GM21723 (cell line): ENCODE measurements at regions not wholly inside any gene's neighbourhood (a gene's known extent, or its start where the extent isn't known, plus 50 kb on each side); places are given as distances from the start of the nearest gene placed in this dataset.

Experiments used
- ATAC-seq: cut with Tn5 transposase; IDR thresholded peaks from one replicate; pipeline ENCODE4 v1.9.1; 2021; ENCODE audit warnings: mild to moderate bottlenecking, moderate library complexity; ENCODE audit not compliant: unreplicated experiment

DNA sequence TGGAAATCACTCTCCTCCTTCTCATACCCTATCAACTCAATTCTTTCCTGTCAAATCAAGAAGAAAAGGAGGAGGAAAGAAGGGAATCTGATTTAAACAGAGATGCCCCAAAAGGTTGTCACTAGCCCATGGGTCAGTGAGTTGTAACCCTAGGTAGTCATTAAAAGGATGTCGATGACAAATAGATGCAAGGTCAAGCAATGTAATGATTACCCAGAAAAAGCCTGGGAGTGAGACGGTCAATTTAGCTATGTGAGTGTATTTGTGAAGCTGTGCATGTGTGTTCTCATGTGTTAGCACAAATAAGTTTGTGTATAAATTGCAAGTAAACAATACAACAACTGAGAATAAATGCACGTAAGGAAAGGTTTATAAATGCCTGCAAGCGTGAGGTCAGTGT is 190.5 kb upstream of the PMFBP1 start:
- ATAC-seq: no peak

DNA sequence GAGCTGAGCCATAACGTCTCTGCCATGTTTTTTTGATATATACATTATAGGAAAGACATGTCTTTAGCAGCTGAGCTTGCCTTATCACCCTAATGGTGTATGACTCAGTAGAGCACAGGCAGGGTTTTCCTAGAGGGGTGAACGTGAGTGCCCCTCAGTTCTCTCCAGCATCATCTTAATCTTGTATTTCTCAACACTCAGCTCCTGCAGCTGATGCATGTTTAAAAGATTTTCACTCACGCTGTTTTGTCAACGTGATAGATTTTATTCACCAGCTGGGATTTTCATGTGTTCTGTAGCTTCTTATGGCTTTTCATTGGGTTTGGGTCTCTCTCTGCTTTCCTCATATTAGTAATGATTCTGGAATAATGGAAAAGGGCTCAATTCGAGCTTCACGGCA is 186.0 kb upstream of the PMFBP1 start:
- ATAC-seq: no peak

DNA sequence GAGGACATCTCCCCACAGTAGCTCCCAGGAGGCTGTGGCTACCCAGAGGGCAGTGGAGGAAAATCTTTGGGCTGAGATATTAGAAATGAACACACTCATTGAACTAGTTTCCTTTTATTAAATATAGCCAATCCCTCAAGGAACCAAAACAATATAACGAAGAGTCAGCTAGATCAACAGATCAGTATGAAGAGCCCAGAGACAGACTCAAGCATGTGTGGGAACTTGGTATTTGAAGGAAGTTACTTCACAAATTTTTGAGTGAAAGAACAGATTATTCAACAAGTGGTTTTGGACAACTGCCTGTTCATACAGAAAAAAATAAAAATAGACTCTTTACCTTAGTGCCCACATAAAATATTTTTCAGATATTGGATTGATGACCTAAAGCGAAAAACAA is 183.6 kb upstream of the PMFBP1 start:
- ATAC-seq: no peak

DNA sequence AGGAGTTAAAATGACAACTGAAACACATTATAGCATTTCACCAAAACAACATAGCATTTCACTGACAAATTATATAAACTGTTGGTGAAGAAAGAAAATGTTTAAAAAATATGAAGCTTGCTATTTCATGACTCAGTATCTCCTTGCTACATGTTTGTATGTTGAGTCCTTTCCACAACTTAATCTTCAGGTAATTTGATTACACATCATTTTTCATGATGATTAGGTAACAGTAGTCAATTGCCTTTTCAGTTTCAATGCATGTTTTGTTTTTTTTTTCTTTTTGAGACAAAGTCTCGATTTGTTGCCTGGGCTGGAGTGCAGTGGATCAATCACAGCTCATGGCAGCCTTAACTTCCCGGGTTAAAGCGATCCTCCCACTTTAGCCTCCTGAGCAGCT is 177.8 kb upstream of the PMFBP1 start:
- ATAC-seq: no peak

DNA sequence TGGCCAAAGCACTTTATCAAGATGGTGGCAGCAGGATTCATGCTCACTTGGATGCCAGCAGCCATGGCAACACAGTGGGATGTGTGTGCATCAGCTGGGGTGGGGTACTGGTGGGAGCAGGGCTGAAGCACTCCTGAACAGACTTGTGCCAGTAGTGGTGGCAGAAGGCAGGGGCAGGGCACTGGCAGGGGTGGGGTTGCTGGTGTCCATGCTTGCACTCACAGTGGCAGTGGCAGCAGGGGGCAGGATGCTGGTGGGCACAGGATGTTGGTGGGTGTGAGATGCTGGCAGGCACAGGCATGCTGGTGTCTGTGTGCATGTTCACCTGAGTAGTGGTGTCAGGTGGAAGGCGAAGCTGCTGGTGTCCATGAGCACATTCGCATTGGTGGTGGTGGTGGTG is 161.0 kb upstream of the PMFBP1 start:
- no peak for ATAC-seq

DNA sequence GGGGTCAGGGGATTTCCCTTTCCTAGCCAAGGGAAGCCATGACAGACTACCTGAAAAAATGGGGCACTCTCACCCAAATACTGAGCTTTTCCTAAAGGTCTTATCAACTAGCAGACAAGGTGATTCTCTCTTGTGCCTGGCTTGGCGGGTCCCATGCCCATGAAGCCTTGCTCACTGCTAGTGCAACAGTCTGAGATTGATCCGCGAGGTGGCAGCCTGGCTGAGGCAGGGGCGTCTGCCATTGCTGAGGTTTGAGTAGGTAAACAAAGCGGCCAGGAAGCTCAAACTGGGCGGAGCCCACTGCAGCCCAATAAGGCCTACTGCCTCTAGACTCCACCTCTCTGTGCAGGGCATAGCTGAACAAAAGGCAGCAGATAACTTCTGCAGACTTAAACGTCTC is 152.6 kb upstream of the PMFBP1 start:
- ATAC-seq: no peak

DNA sequence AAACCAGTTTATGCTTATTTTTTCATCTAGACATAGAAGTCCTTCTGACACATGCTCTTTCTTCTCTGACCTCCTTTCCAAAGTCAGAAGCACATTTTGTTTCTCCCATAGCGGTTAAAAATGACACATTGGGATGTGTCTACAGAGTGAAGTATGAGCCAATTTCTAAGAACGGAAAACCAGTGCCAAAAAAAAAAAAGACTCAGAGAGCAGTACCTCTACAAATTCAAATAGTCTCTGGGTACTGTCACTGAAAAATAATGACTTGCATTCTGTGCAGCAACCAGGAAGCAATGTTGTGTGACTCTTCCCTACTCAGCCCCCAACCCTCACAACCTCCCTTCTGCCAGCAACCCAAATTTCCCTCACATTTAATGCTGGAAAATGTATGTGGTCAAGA is 145.5 kb upstream of the PMFBP1 start:
- no peak for ATAC-seq

DNA sequence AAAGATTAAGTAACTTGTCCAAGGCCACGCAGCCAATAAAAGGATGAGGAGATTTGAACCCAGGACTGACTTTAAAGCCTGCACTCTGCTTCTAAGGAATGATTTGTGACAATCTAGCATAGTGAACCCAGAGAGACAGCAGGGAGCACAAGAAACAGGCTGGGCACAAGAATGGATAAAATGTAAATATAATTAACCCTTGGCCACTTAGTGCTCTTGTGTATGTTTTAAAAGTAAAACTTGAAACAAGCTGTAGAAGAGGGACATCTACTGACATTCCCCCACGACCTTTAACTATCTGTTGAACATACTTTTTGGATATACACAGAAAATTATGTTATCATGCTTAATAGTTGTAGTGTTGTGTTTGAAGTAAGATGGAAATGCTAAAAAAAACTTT is 141.9 kb upstream of the PMFBP1 start:
- ATAC-seq: no peak

DNA sequence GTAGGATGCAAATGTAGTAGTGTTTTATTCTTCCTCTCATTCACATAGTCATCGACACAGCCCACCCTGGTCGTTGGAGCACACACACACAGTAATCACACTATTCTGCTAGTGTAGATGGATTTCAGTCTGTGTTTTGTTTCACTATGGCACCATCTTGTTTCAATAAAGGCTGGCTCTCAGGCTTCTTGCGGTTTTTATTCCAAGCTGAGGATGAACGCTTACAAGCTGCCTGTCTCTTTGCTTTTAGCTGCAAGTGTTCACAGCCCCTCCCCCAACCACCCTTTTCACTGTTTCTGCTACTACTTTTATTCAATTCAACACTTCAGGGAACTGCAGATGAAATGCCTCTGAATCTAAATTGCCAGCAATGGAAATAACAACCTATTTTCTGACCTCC is 140.9 kb upstream of the PMFBP1 start:
- ATAC-seq: no peak

DNA sequence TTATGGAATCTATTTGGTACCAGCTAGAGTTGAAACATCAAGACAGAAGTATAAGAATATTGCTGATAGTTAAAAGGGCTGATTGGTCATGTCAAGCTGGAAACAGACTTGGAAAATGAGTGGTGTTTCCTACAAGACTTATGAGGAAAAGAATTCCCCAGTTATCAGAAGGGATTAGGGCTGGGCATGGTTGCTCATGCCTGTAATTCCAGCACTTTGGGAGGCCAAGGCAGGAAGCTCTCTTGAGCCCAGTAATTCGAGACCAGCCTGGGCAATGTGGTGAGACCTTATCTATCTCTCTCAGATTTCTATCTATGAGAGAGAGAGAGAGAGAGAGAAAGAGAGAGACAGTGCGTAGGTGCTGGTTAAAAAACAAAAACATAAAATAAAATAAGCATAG is 139.5 kb upstream of the PMFBP1 start:
- ATAC-seq: no peak

DNA sequence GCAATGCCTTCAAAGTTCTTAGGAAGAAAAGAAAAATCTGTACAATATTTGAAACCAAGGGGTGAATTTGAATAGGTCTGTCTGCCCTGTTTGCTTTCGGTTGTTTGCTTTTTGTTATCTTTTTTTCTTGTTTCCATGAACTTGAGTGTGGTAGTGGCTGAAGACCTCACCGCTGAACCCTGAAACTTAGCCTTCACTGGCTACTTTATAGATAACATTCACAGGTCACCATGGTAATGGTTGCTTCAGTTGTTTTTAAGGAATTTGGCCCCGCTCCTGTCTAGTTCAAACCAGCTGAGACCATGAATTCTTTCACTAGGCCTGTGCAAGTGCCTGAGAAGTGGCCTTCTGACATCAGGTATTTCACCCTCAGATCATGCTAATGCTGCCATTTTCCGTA is 137.0 kb upstream of the PMFBP1 start:
- no peak for ATAC-seq

DNA sequence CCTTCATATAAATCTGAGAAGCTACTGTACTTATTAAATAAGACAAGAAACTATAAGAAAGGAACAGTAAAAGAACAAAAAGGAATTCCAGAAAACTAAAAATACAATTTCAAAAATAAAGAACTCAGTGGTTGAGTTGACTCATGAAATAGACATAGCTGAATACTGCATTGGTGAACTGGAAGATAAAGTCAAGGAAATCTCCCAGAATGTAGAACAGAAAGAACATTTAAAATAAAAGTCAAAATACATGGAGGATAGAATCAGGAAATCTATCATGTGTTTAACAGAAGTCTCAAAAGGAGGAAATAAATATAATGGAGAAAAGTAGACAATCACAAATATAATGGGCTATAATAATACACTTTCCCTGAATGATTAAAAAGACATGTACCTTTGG is 136.4 kb upstream of the PMFBP1 start:
- ATAC-seq: no peak

DNA sequence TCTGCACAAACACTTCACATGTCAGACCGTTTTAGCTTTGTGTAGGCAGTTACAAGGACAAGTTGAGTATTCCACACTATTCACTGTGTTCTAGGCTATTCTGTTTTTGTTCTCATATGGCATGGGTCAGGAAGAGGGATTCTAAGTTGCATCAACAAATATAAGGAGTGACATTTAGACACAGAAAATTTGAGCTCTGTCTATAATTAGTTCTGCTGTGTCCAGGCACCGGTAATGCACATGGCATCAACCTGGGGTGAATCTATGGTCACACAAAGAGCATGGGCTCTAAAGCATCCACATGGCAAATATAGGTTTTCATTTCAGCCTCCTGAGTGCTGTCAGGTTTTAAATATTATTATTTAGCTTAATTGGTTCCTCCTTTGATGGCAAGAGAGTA is 130.4 kb upstream of the PMFBP1 start:
- no peak for ATAC-seq

DNA sequence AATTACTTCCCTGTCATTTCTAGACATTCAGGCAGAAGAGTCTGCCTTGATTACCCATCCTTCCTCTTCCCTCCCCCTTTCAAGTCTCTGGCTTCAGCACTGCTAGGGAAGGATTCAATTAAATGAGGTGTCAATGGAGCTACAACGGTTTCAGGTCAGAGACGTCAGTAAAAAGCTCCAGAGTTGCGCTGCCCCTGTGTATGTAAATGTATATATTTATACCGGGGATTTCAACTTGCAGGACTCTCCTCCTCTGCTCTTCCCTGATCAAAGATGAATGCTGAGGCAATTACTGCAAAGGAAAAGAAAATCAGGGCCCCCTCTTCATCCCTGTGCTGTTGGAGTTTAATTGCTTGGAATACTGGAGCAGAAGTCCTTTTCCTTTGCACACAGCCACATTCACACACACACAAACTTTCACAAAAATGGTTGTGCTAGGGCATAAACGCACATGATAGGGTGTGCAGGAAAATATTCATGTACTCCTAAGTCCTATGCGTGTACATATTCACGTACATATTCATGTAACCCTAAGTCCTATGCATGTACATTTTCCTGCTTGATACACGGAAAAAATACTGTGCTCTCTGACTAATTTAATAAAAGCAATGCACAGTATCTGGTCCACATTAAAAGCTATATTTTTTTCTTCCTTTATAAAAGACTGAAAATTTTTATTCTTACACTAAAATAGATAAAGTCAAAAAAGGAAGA is 129.7 kb upstream of the PMFBP1 start:
- no peak for ATAC-seq

DNA sequence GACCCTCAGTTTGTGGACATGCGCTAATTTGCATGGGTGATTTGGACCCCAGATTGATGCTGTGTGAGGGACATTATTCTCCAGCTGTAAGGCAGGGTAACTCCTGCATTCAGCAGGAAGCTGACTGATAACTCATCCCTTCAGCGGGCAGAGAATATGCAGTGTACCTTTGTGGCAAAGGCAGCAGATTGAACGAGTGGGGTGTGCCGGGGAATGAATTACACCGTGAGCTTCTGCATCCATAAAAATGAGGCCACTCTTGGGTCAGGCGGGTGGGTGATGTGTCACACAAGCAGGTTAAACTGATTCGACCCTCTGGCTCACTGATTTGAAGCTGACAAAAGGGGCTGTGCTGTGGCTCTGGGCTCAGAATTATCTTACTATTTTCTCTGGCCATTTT is 128.9 kb upstream of the PMFBP1 start:
- no peak for ATAC-seq

DNA sequence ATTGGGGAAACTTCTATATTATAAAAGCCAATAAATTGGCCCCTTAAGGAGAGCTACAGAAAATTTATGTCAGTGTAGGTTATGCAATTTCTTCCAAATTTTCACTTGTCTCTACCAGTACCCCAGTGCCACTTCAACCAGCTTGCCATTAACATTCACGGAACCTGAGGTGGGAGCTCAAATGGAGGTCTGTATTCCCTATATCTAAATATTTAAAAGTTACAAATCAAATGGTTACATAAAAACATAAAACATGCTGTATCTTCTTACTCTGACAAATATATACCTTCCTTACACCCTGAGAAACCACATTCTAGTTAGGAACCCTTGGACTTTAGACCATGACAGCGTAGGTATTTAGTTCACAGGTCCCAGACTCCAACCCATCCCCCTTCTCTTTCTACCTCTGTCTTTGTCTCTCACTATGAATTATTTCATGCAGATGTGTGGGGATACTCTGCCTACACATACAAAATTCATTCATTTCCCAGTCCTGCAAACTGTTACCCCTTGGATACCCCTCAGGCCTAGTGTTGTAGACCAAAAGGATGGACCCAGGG is 127.8 kb upstream of the PMFBP1 start:
- no peak for ATAC-seq

DNA sequence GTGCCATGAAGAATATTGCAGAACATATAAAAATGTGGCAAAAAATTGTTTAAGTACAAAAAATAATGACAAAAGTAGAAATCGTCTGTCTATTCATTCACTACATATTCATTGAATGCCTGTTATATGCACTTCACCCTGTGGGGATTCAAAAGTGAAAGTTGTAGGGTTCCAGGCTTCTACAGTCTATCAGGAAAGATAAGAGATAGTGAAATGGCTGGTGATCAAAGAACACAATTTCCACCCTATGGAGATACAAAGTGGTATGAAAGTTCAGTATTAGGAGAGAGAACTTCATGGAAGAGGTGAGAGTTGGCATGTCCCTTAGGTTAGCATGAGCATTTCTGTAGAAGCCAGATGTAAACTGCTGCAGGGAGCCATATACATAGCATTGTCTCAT is 127.0 kb upstream of the PMFBP1 start:
- ATAC-seq: no peak

DNA sequence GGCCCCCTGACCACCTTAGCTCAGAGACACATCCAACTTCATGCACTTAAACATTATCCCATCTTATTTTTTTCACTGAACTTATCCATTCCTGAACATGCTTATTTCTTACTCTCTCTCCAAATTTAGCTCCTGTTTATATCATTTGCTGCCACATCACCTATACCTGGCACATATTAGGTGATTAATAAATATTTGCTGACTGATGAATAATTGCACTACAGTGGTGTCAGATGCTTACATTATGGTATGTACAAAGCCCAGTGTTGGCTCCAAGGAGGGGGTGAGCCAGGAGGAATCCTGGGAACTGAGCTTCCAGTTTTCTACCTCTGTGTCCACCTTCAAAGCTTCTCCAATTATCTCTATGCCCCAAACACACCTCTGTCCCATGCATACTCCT is 124.0 kb upstream of the PMFBP1 start:
- ATAC-seq: no peak

DNA sequence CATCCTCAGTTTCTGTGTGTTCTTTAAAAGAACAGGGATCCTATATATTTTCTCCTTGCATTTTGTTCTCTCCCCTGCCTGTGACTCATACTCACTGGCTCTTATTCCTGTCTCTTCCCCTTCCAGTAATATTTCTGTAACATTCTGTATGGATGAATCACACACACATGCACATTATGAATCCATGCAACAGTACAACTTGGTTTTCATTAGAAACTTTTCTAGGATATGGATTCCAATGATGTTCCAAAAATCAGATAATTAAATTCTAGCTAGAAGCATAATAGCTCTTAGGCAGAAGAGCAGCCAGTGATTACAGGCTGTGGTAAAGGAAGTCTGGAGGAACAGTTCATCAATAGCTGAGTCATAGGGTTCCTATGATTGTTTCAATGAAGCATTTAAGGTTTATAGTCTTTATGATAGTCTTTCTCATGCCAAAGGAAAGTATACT is 119.6 kb upstream of the PMFBP1 start:
- ATAC-seq: no peak

DNA sequence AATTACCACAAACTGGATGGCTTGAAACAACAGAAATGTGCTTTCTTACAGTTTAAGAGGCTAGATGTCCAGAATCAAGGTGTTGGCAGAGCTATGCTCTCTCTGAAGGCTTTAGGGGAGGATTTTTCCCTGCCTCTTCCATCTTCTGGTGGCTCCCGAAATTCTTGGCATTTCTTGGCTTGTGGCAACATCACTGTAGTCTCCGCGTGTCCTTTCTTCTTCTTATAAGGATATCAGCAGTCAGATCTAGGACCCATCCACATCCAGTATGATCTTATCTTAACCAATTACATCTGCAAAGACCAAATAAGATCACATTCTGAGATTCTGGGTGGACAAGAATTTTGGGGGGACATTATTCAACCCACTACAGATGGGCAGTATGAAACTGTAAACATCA is 119.2 kb upstream of the PMFBP1 start:
- no peak for ATAC-seq

DNA sequence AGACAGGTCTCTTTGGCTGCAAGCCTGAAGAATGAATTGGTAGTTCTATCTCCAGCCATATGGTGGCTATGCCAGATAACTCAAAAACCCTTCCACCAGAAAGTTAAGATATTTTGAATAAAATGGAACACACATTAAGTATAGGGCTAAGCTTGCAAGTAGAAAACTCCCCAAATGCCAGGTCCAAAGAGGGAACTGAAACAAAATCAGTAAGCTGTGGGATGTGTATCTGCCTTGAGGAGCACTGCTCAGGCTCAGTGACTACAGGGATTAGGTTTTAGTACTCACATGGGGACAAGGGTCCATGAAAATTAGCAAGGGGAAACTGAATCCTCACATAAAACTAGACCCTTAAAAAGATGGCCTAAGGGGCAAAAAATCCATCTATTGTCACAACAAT is 115.7 kb upstream of the PMFBP1 start:
- ATAC-seq: no peak

DNA sequence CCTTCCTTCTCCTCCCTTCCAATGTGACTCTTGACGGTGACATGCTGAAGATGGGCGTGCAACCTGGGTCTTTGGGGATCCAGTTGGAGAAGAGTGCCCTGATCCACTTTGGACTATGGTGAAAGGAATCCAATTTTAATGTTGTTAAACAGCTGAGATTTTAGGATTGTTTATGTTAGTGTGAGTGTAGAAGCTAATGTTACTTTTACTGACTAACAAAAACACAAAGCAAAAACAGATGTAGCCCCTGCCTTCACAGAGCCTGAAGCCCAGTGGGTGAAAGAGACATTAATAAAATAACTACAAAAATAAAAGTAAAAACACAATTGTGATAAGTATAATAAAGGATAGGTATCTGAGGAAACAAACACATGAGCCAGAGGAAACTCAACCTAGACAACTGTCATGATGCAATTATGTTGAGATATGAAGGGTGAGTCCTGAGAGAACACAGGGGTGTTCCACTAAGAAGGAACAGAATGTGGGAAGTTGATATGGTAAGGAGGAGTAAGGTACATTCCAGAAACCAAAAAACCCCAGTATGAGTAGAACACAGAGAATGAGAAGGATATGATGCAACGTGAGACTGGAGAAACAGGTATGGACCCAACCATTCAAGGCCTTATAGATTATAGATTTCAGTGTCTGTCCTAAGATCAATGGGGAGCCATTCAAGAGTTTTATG is 115.1 kb upstream of the PMFBP1 start:
- ATAC-seq: no peak

DNA sequence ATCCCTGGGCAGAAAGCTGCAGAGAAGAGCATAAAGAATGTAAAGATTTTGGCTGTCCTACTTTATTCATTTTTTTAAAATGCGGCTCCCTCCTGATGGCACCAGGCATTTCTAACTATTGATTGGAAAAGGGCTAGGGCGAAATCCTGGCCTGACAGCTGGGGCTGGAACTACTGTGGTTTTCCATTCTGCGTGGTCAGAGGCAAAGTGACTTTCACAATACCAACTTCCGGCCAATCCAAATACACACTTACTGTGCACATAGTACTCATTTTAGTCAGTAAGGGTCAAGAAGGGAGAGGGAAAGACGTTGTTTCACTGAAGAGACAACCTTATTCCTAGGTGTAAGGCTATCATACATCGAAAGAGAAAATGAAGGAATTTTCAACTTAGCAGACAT is 113.8 kb upstream of the PMFBP1 start:
- ATAC-seq: no peak
